Panc1 (cell line): ENCODE measurements at regions not wholly inside any gene's neighbourhood (a gene's known extent, or its start where the extent isn't known, plus 50 kb on each side); places are given as distances from the start of the nearest gene placed in this dataset.

ENCODE experiments used
- ATAC-seq: fragments of 200-7000 bp; cut with Tn5 transposase; 2 replicates; pipeline ENCODE4 v1.9.1; 2020; ENCODE audit warnings: mild to moderate bottlenecking, moderate library complexity
- BruUV-seq: library from RNA; stranded (reverse); fragments of 400-500 nt; replicated peaks from 2 replicates; lab custom pipeline; 2021; lab: Mats Ljungman, UMichigan
- CTCF ChIA-PET: fragments of 300-600 bp; sonication (Branson Sonifier 250); formaldehyde crosslinking; loops from one replicate; lab custom pipeline; 2022; ENCODE audit warnings: antibody characterized with exemption; lab: Charles Lee
- POLR2A ChIA-PET: fragments of 300-600 bp; sonication (Branson Sonifier 250); formaldehyde crosslinking; loops from one replicate; lab custom pipeline; 2022; ENCODE audit warnings: antibody characterized with exemption; lab: Charles Lee
- DNase-seq: peaks from one replicate; pipeline ENCODE4 v3.0.0-alpha.2; 2010; ENCODE audit warnings: low read depth, low spot score
- H3K27ac ChIP-seq: 2 replicates; pipeline ENCODE4 v1.5.1; 2011; ENCODE audit warnings: mild to moderate bottlenecking, low read length, inconsistent platforms
- H3K27me3 ChIP-seq: fragments of 200-500 bp; sonication (Bioruptor generic); 2 replicates; pipeline ENCODE4 v1.6.0; 2014; ENCODE audit warnings: low read length, inconsistent platforms; ENCODE audit not compliant: control insufficient read depth, insufficient read depth
- H3K36me3 ChIP-seq: fragments of 200-500 bp; sonication (Bioruptor generic); 2 replicates; pipeline ENCODE4 v1.5.1; 2014; ENCODE audit warnings: inconsistent platforms, mild to moderate bottlenecking, low read length, moderate library complexity; ENCODE audit not compliant: control insufficient read depth, insufficient read depth
- H3K4me1 ChIP-seq: 2 replicates; pipeline ENCODE4 v1.5.1; 2011; ENCODE audit warnings: inconsistent platforms, mild to moderate bottlenecking, low read length, moderate library complexity; ENCODE audit not compliant: control insufficient read depth, insufficient read depth
- H3K4me3 ChIP-seq, 2 experiments: 2 replicates each; pipeline ENCODE4 v1.5.1; 2011 to 2012; ENCODE audit warnings: low read depth in 2 of 2, low read length in 2 of 2, mild to moderate bottlenecking in 2 of 2, inconsistent platforms in 1 of 2, moderate library complexity in 1 of 2
- H3K9me3 ChIP-seq: fragments of 200-500 bp; sonication (Bioruptor generic); 2 replicates; pipeline ENCODE4 v1.5.1; 2014; ENCODE audit warnings: low read depth, mild to moderate bottlenecking, inconsistent platforms, low read length, moderate library complexity; ENCODE audit not compliant: control insufficient read depth, insufficient read depth
- POLR2AphosphoS5 ChIP-seq: IDR thresholded peaks from 2 replicates; pipeline ENCODE4 v1.6.1; 2012; ENCODE audit warnings: mild to moderate bottlenecking, low read depth, low read length, moderate library complexity
- SIN3A ChIP-seq: IDR thresholded peaks from 2 replicates; pipeline ENCODE4 v1.6.1; 2012; ENCODE audit warnings: low read depth, mild to moderate bottlenecking, low read length, moderate library complexity, borderline replicate concordance; ENCODE audit not compliant: insufficient read depth
- TCF7L2 ChIP-seq: IDR thresholded peaks from 2 replicates; pipeline ENCODE4 v1.6.1; 2011; ENCODE audit warnings: mild to moderate bottlenecking, low read depth, low read length, inconsistent platforms
- in situ Hi-C: cut with HindIII; loops from 2 replicates; pipeline ENCODE4 v1.10.0; 2016; ENCODE audit warnings: low sequenced_read_pairs, low pct_unique_long_range_greater_than_20kb
- intact Hi-C: fragments of 100-400 bp; cut with micrococcal nuclease; formaldehyde crosslinking; loops from one replicate; pipeline ENCODE4 v1.10.0; 2022; ENCODE audit not compliant: unreplicated experiment
- TF ChIP-seq, protein P1 (sequence below): fragments of 450-650 bp; IDR thresholded peaks from 2 replicates; pipeline ENCODE4 v1.5.1; 2017; ENCODE audit warnings: mild to moderate bottlenecking
- TF ChIP-seq, protein P2 (sequence below), 2 experiments: IDR thresholded peaks; 2 replicates each; pipeline ENCODE4 v1.6.1; 2011 to 2012; ENCODE audit warnings: low read depth in 2 of 2, control low read depth in 1 of 2, low read length in 1 of 2, mild to moderate bottlenecking in 1 of 2, moderate library complexity in 1 of 2; ENCODE audit not compliant: insufficient read depth in 1 of 2

DNA sequence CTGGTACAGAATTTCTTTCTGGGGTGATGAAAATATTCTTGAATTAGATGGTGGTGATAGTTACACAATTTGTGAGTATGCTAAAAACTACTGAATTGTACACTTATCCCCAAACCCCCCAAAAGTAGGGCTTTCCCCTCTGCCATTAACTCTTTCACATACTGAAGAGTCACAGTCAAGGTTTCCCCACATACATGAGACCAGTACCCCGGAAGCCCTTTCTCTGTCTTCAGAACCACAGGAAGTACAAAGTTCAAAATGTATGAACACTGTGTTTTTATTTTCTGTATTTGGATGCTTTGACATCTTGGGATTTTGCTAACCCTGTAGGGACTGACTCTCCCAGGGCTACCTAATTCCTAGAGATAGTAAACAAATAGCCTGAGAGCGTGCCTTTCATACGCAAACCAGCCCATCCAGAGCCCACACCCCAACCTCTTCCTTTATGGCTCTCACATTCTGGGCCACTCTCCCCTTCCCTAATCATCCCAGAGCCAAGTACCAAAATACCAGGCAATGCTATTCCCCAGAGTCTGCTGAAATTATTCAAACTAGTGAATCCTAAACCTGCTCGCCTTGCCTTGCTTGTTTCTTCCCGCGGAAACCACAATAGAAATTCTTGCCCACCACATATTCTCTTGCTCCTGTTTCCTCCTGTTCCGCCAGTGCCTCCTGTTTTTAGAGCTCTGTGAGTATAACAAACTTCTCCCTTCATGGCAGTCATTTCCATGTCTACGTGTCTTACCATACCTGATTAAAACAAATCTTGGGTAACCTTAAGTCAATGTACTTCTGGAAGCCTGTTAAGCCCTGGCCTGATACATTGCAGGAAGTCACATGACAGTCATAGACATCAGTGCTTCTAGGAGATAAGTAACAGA, 524.8 kb downstream of the FUT8 start:
- ChIA-PET POLR2A (no interaction called here), CTCF (no interaction called here)
- TF ChIP-seq, protein P1, sequence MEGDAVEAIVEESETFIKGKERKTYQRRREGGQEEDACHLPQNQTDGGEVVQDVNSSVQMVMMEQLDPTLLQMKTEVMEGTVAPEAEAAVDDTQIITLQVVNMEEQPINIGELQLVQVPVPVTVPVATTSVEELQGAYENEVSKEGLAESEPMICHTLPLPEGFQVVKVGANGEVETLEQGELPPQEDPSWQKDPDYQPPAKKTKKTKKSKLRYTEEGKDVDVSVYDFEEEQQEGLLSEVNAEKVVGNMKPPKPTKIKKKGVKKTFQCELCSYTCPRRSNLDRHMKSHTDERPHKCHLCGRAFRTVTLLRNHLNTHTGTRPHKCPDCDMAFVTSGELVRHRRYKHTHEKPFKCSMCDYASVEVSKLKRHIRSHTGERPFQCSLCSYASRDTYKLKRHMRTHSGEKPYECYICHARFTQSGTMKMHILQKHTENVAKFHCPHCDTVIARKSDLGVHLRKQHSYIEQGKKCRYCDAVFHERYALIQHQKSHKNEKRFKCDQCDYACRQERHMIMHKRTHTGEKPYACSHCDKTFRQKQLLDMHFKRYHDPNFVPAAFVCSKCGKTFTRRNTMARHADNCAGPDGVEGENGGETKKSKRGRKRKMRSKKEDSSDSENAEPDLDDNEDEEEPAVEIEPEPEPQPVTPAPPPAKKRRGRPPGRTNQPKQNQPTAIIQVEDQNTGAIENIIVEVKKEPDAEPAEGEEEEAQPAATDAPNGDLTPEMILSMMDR, result no peak
- TF ChIP-seq TCF7L2 (no peak), POLR2AphosphoS5 (no peak), SIN3A (no peak)
- intact Hi-C loops (no loop called here), in situ Hi-C loops (no loop called here)
- Histone ChIP-seq H3K9me3 (no peaks in the 10 kb centered on the region), H3K27ac (no peak overlapping the region), H3K4me1 (no peaks in the 10 kb centered on the region), H3K4me3 (no peak overlapping the region), H3K27me3 (no peaks in the 10 kb centered on the region; the same call in 1 of the 2 replicates), H3K36me3 (no peaks in the 10 kb centered on the region)
- no TSS peak for BruUV-seq
- DNase-seq, result no peak
- ATAC-seq, result no peak

DNA sequence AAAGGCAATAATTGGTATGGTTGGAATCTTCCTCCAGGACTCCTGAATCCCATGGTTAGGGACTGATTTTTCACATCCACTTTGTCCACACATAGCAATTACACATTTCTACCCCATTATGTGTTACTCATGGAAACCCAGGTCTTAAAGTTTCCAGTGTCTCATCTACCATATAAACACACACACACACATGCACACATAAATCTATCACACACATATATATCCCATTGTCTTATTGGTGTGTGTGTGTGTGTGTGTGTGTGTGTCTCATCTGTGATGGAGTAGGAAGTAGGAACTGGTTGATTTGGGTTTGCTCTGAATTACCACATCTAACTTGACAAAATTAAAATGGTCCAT, 525.4 kb downstream of the FUT8 start:
- POLR2A ChIA-PET, result no interaction called here
- intact Hi-C loops, result no loop called here
- TF ChIP-seq POLR2AphosphoS5, result no peak
- TF ChIP-seq, protein P1, result no peak
- TF ChIP-seq SIN3A, result no peak
- no peak for TF ChIP-seq TCF7L2
- Histone ChIP-seq H3K27me3 (no peaks in the 10 kb centered on the region; the same call in 1 of the 2 replicates), H3K4me1 (no peaks in the 10 kb centered on the region), H3K4me3 (no peak overlapping the region), H3K9me3 (no peaks in the 10 kb centered on the region), H3K27ac (no peak overlapping the region), H3K36me3 (no peaks in the 10 kb centered on the region)
- BruUV-seq, result no TSS peak
- DNase-seq (no peak), ATAC-seq (no peak)
- in situ Hi-C loops, result no loop called here
- CTCF ChIA-PET, result no interaction called here

DNA sequence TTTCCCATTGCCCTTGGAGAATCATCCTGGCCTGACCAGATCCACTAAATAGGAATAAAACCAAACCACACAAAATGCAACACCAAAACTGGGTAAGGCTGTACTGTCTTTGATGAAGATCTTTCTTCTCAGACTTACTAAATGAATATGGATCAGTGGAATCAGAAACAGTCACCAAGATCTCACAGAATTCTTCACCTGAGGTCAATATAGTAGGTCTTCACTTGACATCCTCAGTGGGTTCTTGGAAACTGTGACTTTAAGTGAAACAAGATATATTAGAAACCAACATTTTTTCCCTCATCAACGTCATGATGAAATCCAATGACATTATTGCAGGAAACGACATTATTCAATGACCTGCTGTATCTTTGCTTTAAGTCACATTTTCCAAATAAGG, 526.2 kb downstream of the FUT8 start:
- H3K4me3 ChIP-seq, result no peak overlapping the region
- BruUV-seq, result no TSS peak
- H3K9me3 ChIP-seq, result no peaks in the 10 kb centered on the region
- in situ Hi-C loops (no loop called here), intact Hi-C loops (no loop called here)
- no peak for ATAC-seq
- ChIA-PET POLR2A (no interaction called here), CTCF (no interaction called here)
- no peak overlapping the region for H3K27ac ChIP-seq
- TF ChIP-seq, protein P2, sequence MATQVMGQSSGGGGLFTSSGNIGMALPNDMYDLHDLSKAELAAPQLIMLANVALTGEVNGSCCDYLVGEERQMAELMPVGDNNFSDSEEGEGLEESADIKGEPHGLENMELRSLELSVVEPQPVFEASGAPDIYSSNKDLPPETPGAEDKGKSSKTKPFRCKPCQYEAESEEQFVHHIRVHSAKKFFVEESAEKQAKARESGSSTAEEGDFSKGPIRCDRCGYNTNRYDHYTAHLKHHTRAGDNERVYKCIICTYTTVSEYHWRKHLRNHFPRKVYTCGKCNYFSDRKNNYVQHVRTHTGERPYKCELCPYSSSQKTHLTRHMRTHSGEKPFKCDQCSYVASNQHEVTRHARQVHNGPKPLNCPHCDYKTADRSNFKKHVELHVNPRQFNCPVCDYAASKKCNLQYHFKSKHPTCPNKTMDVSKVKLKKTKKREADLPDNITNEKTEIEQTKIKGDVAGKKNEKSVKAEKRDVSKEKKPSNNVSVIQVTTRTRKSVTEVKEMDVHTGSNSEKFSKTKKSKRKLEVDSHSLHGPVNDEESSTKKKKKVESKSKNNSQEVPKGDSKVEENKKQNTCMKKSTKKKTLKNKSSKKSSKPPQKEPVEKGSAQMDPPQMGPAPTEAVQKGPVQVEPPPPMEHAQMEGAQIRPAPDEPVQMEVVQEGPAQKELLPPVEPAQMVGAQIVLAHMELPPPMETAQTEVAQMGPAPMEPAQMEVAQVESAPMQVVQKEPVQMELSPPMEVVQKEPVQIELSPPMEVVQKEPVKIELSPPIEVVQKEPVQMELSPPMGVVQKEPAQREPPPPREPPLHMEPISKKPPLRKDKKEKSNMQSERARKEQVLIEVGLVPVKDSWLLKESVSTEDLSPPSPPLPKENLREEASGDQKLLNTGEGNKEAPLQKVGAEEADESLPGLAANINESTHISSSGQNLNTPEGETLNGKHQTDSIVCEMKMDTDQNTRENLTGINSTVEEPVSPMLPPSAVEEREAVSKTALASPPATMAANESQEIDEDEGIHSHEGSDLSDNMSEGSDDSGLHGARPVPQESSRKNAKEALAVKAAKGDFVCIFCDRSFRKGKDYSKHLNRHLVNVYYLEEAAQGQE (IDR thresholded peaks at IDR 0.05; ENCODE audit: insufficient read depth in 1 of 2, low read depth in 2 of 2, low read length in 1 of 2), result no peak
- TF ChIP-seq POLR2AphosphoS5 (no peak), SIN3A (no peak), TCF7L2 (no peak)
- TF ChIP-seq, protein P1, result no peak
- H3K27me3 ChIP-seq, result no peaks in the 10 kb centered on the region; the same call in 1 of the 2 replicates
- DNase-seq, result no peak
- no peaks in the 10 kb centered on the region for H3K4me1 ChIP-seq
- no peaks in the 10 kb centered on the region for H3K36me3 ChIP-seq
